Endodermal cell (in vitro differentiated cells): ENCODE measurements at regions not wholly inside any gene's neighbourhood (a gene's known extent, or its start where the extent isn't known, plus 50 kb on each side); places are given as distances from the start of the nearest gene placed in this dataset.

Source experiments
- DNase-seq: peaks from one replicate; pipeline ENCODE4 v3.0.0-alpha.2; 2017
- H3K27ac ChIP-seq: 2 replicates; pipeline ENCODE4 v1.5.1; 2013; ENCODE audit warnings: mild to moderate bottlenecking, low read depth, low read length, moderate library complexity
- H3K27me3 ChIP-seq: 2 replicates; pipeline ENCODE4 v1.6.1; 2013; ENCODE audit warnings: mild to moderate bottlenecking, low read length, moderate library complexity; ENCODE audit not compliant: insufficient read depth, control insufficient read depth, poor library complexity, severe bottlenecking
- H3K36me3 ChIP-seq: 2 replicates; pipeline ENCODE4 v1.7.0; 2013; ENCODE audit warnings: mild to moderate bottlenecking, low read length, moderate library complexity; ENCODE audit not compliant: control insufficient read depth, insufficient read depth
- H3K4me1 ChIP-seq: one replicate; pipeline ENCODE4 v1.7.0; 2013; ENCODE audit warnings: low read length; ENCODE audit not compliant: control insufficient read depth, insufficient read depth
- H3K4me3 ChIP-seq: 2 replicates; pipeline ENCODE4 v1.5.1; 2013; ENCODE audit warnings: mild to moderate bottlenecking, low read length, moderate library complexity
- H3K9ac ChIP-seq: 2 replicates; pipeline ENCODE4 v1.6.1; 2013; ENCODE audit warnings: mild to moderate bottlenecking, low read length, moderate library complexity; ENCODE audit not compliant: poor library complexity, severe bottlenecking; ENCODE audit errors: extremely low read depth
- H3K9me3 ChIP-seq: 2 replicates; pipeline ENCODE4 v1.6.1; 2013; ENCODE audit warnings: mild to moderate bottlenecking, low read length, moderate library complexity; ENCODE audit not compliant: control insufficient read depth
- H3K27ac Mint-ChIP-seq: 2 replicates; pipeline ENCODE4 v1.8.0; 2020; ENCODE audit warnings: mixed read lengths
- H3K27me3 Mint-ChIP-seq: 2 replicates; pipeline ENCODE4 v1.8.0; 2021; ENCODE audit warnings: mild to moderate bottlenecking, mixed read lengths; ENCODE audit not compliant: insufficient read depth
- H3K36me3 Mint-ChIP-seq: 2 replicates; pipeline ENCODE4 v1.8.0; 2020; ENCODE audit warnings: low read depth, mixed read lengths
- H3K4me1 Mint-ChIP-seq: 2 replicates; pipeline ENCODE4 v1.8.0; 2020; ENCODE audit warnings: mixed read lengths
- H3K4me3 Mint-ChIP-seq: 2 replicates; pipeline ENCODE4 v1.8.0; 2020; ENCODE audit warnings: mild to moderate bottlenecking, moderate library complexity, mixed read lengths
- H3K9me3 Mint-ChIP-seq: 2 replicates; pipeline ENCODE4 v1.8.0; 2020; ENCODE audit warnings: mild to moderate bottlenecking, mixed read lengths
- WGBS, 2 experiments: methylation state at CpG; one replicate each; pipeline versions ENCODE4 v1.1.5 to v1.1.7; 2013; ENCODE audit warnings: missing lambda C conversion rate in 2 of 2, mixed read lengths in 1 of 2; ENCODE audit not compliant: insufficient coverage in 1 of 2, insufficient read length in 1 of 2; 5-methylcytosine and 5-hydroxymethylcytosine counted together
- TF ChIP-seq, protein P1 (sequence below): fragments of 200-600 bp; sonication (generic); conservative IDR thresholded peaks from 2 replicates; pipeline ENCODE4 v1.5.0; 2021; ENCODE audit warnings: antibody characterized with exemption, mild to moderate bottlenecking

DNA sequence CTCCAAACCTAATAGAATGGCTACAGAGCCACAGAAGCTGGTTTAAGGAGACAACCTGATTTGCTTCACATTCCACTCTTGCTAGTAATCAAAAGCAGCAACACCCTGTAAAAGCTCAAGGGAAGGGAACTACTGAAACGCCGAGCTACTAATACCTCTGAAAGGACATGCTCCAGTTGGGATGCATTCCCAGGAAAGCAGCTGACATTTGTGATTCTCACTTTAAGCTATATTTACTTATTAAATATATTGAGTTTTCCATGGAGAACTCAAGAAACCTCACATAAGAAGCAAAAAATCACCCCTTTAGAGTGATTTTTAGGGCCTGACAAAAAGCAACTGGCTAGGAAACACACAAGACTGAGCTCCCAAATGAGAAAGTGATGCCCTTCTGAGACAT, 1073.0 kb upstream of the FLRT2 start:
- no peak overlapping the region for H3K4me3 Mint-ChIP-seq
- H3K36me3 Mint-ChIP-seq = no peaks in the 10 kb centered on the region
- Histone ChIP-seq H3K9me3 (no peaks in the 10 kb centered on the region), H3K27me3 (no peaks in the 10 kb centered on the region), H3K4me3 (no peak overlapping the region), H3K36me3 (no peaks in the 10 kb centered on the region), H3K4me1 (no peaks in the 10 kb centered on the region), H3K9ac (no peak overlapping the region), H3K27ac (no peak overlapping the region)
- TF ChIP-seq, protein P1, sequence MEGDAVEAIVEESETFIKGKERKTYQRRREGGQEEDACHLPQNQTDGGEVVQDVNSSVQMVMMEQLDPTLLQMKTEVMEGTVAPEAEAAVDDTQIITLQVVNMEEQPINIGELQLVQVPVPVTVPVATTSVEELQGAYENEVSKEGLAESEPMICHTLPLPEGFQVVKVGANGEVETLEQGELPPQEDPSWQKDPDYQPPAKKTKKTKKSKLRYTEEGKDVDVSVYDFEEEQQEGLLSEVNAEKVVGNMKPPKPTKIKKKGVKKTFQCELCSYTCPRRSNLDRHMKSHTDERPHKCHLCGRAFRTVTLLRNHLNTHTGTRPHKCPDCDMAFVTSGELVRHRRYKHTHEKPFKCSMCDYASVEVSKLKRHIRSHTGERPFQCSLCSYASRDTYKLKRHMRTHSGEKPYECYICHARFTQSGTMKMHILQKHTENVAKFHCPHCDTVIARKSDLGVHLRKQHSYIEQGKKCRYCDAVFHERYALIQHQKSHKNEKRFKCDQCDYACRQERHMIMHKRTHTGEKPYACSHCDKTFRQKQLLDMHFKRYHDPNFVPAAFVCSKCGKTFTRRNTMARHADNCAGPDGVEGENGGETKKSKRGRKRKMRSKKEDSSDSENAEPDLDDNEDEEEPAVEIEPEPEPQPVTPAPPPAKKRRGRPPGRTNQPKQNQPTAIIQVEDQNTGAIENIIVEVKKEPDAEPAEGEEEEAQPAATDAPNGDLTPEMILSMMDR = no peak
- H3K27me3 Mint-ChIP-seq = no peaks in the 10 kb centered on the region
- H3K9me3 Mint-ChIP-seq = no peaks in the 10 kb centered on the region
- H3K27ac Mint-ChIP-seq = no peak overlapping the region
- DNase-seq = no peak
- 89% methylated on average over 2 of the region's 2 CpGs; no CpG with 5 or more reads in 1 of the 2 experiments for WGBS, 2 experiments
- H3K4me1 Mint-ChIP-seq = no peaks in the 10 kb centered on the region

DNA sequence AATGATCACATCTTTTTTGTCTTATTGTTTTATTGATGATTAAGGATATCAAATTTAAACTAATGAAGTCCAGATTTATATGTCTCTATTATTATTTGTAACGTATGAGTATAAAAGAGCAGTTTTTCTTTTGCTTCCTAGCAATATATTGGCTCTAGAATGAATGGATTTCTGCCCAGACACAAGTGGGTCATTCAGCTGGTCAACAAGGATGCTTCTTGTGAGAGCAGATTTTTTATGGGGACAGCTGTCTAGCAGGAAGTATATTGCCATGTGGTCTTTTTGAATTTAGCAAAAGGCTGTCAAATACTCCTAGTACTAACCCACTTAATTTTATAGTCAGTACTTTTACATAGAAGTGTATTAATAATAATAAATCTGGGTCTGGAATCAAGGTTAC, 1071.1 kb upstream of the FLRT2 start:
- no peak overlapping the region for H3K4me3 ChIP-seq
- H3K27me3 Mint-ChIP-seq = no peaks in the 10 kb centered on the region
- no peak overlapping the region for H3K27ac ChIP-seq
- H3K4me3 Mint-ChIP-seq = no peak overlapping the region
- 100% methylated on average over 1 of the region's 1 CpG; no CpG with 5 or more reads in 1 of the 2 experiments for WGBS, 2 experiments
- DNase-seq = no peak
- no peaks in the 10 kb centered on the region for H3K4me1 Mint-ChIP-seq
- no peaks in the 10 kb centered on the region for H3K9me3 Mint-ChIP-seq
- TF ChIP-seq, protein P1 = no peak
- H3K27me3 ChIP-seq = no peaks in the 10 kb centered on the region
- H3K4me1 ChIP-seq = no peaks in the 10 kb centered on the region
- H3K27ac Mint-ChIP-seq = no peak overlapping the region
- no peaks in the 10 kb centered on the region for H3K36me3 Mint-ChIP-seq
- no peaks in the 10 kb centered on the region for H3K36me3 ChIP-seq
- H3K9ac ChIP-seq = no peak overlapping the region
- no peaks in the 10 kb centered on the region for H3K9me3 ChIP-seq

DNA sequence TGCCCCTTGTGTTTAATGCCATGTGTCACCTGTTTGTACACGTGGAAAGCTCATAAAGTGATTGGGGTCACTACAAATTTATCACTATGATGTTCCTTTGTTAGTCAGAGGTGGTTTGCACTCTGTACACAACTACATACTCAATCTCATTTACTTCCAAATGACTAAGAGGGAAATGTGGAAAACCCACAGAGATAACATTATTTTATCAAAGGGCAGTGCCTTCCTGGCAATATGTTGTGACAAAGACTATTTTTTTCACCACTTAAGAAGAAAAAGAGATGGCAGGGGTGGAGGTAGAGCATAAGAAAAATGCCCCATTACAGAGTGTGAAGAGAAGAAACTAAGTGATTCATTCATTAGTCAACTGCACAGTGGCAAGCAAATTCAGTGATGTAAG, 1064.1 kb upstream of the FLRT2 start:
- TF ChIP-seq, protein P1 = no peak
- Histone ChIP-seq H3K27ac (no peak overlapping the region), H3K4me3 (no peak overlapping the region), H3K9ac (no peak overlapping the region), H3K4me1 (no peaks in the 10 kb centered on the region), H3K27me3 (no peaks in the 10 kb centered on the region), H3K36me3 (no peaks in the 10 kb centered on the region), H3K9me3 (no peaks in the 10 kb centered on the region)
- WGBS, 2 experiments = 80% methylated on average over 1 of the region's 1 CpG; no CpG with 5 or more reads in 1 of the 2 experiments
- Mint-ChIP-seq H3K9me3 (no peaks in the 10 kb centered on the region), H3K4me1 (no peaks in the 10 kb centered on the region), H3K27me3 (no peaks in the 10 kb centered on the region), H3K27ac (no peak overlapping the region), H3K36me3 (no peaks in the 10 kb centered on the region), H3K4me3 (no peak overlapping the region)
- no peak for DNase-seq
